ENCODE measurements at regions not wholly inside any gene's neighbourhood (a gene's known extent, or its start where the extent isn't known, plus 50 kb on each side); places are given as distances from the start of the nearest gene placed in this dataset.

DNA sequence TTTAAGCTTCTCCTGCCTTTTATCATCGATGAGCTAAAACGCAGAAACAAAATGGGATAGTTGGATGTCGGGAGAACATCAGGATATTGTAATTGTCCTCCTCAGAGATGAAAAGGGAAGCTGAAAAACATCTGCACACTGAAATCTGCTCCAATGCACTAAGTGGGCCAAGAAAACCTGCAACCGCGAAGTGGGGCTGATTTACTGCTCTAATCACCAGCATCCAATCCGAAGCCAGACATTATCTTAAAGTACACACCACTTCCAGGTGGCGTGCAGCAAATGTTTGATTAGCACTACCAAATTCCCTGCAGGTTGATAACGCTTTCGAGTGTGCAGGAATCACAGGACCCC, 230.3 kb upstream of the SLC14A2 start:
- Mint-ChIP-seq H3K4me3 (ENCODE audit: unreplicated experiment) (no peak overlapping the region), H3K27ac (ENCODE audit: unreplicated experiment) (no peak overlapping the region), H3K36me3 (ENCODE audit: insufficient read depth, unreplicated experiment) (no peaks in the 10 kb centered on the region), H3K9me3 (ENCODE audit: unreplicated experiment) (no peaks in the 10 kb centered on the region), H3K27me3 (ENCODE audit: insufficient read depth, unreplicated experiment) (no peaks in the 10 kb centered on the region), H3K4me1 (ENCODE audit: low read depth, unreplicated experiment) (peaks cover 12% of the 10 kb centered on the region)
- TF ChIP-seq CTCF (IDR thresholded peaks at IDR 0.05; ENCODE audit: insufficient read depth in 1 of 2, low read depth in 1 of 2, low read length in 1 of 2, severe bottlenecking in 1 of 2, unreplicated experiment in 1 of 2): no peak
- Histone ChIP-seq H3K4me3 (ENCODE audit: low read depth, low read length) (no peak overlapping the region), H3K4me1 (peaks cover 7% of the 10 kb centered on the region; the same call in 1 of the 2 replicates), H3K27me3 (replicated peaks; ENCODE audit: control insufficient read depth, insufficient read depth, low read length) (no peaks in the 10 kb centered on the region), H3K36me3 (ENCODE audit: control insufficient read depth, insufficient read depth, low read length) (no peaks in the 10 kb centered on the region), H3K9me3 (no peaks in the 10 kb centered on the region)
- ChIA-PET POLR2A (no interaction called here), CTCF (interaction anchor here (0.6 kb wide), 3 partner anchors 19 to 342 kb away, joined by 3 to 5 read pairs (median 5); no protein-coding TSS in a partner anchor)
- BruUV-seq (replicated peaks): no TSS peak
- no peak for DNase-seq
- intact Hi-C loops (cut with micrococcal nuclease; ENCODE audit: unreplicated experiment): loop anchor here (1.0 to 5.0 kb wide), 4 partner anchors 68 to 478 kb away; no protein-coding TSS in a partner anchor

- Mint-ChIP-seq H3K9me3 (ENCODE audit: unreplicated experiment) (no peaks in the 10 kb centered on the region), H3K4me1 (ENCODE audit: low read depth, unreplicated experiment) (peaks cover 12% of the 10 kb centered on the region), H3K27me3 (ENCODE audit: insufficient read depth, unreplicated experiment) (no peaks in the 10 kb centered on the region), H3K36me3 (ENCODE audit: insufficient read depth, unreplicated experiment) (no peaks in the 10 kb centered on the region), H3K4me3 (ENCODE audit: unreplicated experiment) (no peak overlapping the region), H3K27ac (ENCODE audit: unreplicated experiment) (no peak overlapping the region)
- Histone ChIP-seq H3K4me3 (ENCODE audit: low read depth, low read length) (no peak overlapping the region), H3K4me1 (peaks cover 7% of the 10 kb centered on the region; the same call in 1 of the 2 replicates), H3K27me3 (replicated peaks; ENCODE audit: control insufficient read depth, insufficient read depth, low read length) (no peaks in the 10 kb centered on the region), H3K36me3 (ENCODE audit: control insufficient read depth, insufficient read depth, low read length) (no peaks in the 10 kb centered on the region), H3K9me3 (no peaks in the 10 kb centered on the region)
- peak in 1 of 2 experiments; percentile 33 for TF ChIP-seq CTCF (IDR thresholded peaks at IDR 0.05; ENCODE audit: insufficient read depth in 1 of 2, low read depth in 1 of 2, low read length in 1 of 2, severe bottlenecking in 1 of 2, unreplicated experiment in 1 of 2)
- DNase-seq: peak; percentile 27 to 28
- POLR2A ChIA-PET: no interaction called here
- intact Hi-C loops (cut with micrococcal nuclease; ENCODE audit: unreplicated experiment): no loop called here
- CTCF ChIA-PET: no interaction called here
- no TSS peak for BruUV-seq (replicated peaks)
These were observed 229.1 kb upstream of the SLC14A2 start for GRCh38 chr18:45386041-45386655.

DNA sequence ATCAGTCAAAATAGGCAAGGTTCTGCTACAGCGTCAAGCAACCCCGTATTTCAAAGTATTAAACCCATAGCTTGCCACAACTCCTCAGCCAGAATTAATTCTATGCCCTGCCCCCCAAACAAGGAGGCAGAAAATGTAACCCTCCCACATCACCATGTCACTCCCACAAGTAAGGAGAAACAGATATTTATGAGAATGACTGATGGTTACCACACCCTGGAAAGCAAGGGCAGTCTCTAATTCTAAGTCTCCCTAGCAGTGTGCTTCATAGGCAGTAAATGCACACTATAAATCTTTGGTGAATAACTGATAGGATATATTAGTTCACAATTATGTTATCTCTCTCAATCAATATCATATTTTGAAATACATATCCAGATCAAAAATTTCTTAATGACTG, 228.0 kb upstream of the SLC14A2 start:
- CTCF ChIA-PET: no interaction called here
- intact Hi-C loops (cut with micrococcal nuclease; ENCODE audit: unreplicated experiment): no loop called here
- no peaks in the 10 kb centered on the region for H3K9me3 ChIP-seq

More for the DNA sequence above, 228.0 kb upstream of the SLC14A2 start:
- Mint-ChIP-seq H3K4me1 (ENCODE audit: low read depth, unreplicated experiment) (peaks cover 8% of the 10 kb centered on the region), H3K4me3 (ENCODE audit: unreplicated experiment) (no peak overlapping the region), H3K9me3 (ENCODE audit: unreplicated experiment) (no peaks in the 10 kb centered on the region), H3K36me3 (ENCODE audit: insufficient read depth, unreplicated experiment) (no peaks in the 10 kb centered on the region), H3K27ac (ENCODE audit: unreplicated experiment) (no peak overlapping the region), H3K27me3 (ENCODE audit: insufficient read depth, unreplicated experiment) (no peaks in the 10 kb centered on the region)
- no TSS peak for BruUV-seq (replicated peaks)
- no peak for TF ChIP-seq CTCF (IDR thresholded peaks at IDR 0.05; ENCODE audit: insufficient read depth in 1 of 2, low read depth in 1 of 2, low read length in 1 of 2, severe bottlenecking in 1 of 2, unreplicated experiment in 1 of 2)
- no peak overlapping the region for H3K4me3 ChIP-seq (ENCODE audit: low read depth, low read length)
- H3K27me3 ChIP-seq (replicated peaks; ENCODE audit: control insufficient read depth, insufficient read depth, low read length): no peaks in the 10 kb centered on the region
- H3K36me3 ChIP-seq (ENCODE audit: control insufficient read depth, insufficient read depth, low read length): no peaks in the 10 kb centered on the region
- peaks cover 7% of the 10 kb centered on the region; the same call in 1 of the 2 replicates for H3K4me1 ChIP-seq
- POLR2A ChIA-PET: no interaction called here
- DNase-seq: no peak

All from Caco-2 (cell line).